Suprapubic skin (tissue), 4 donors: ENCODE measurements at regions not wholly inside any gene's neighbourhood (a gene's known extent, or its start where the extent isn't known, plus 50 kb on each side); places are given as distances from the start of the nearest gene placed in this dataset.

Experiments
- DNase-seq, 2 donors: peaks; one replicate each; pipeline ENCODE4 v3.0.0-alpha.2; 2019; ENCODE audit warnings: low spot score in 2 of 2
- H3K27ac ChIP-seq: fragments of 200-600 bp; sonication (generic); one replicate; pipeline ENCODE4 v1.5.1; 2019
- H3K27me3 ChIP-seq: fragments of 200-600 bp; sonication (generic); one replicate; pipeline ENCODE4 v1.5.1; 2019
- H3K36me3 ChIP-seq: fragments of 200-600 bp; sonication (generic); one replicate; pipeline ENCODE4 v1.5.1; 2019
- H3K4me1 ChIP-seq: fragments of 200-600 bp; sonication (generic); one replicate; pipeline ENCODE4 v1.5.1; 2019
- H3K4me3 ChIP-seq: fragments of 200-600 bp; sonication (generic); one replicate; pipeline ENCODE4 v1.5.1; 2019; ENCODE audit warnings: mild to moderate bottlenecking
- H3K9me3 ChIP-seq: fragments of 200-600 bp; sonication (generic); one replicate; pipeline ENCODE4 v1.5.1; 2019
- CTCF ChIP-seq, 2 donors: fragments of 200-600 bp in 1 of 2; fragments of 450-650 bp in 1 of 2; sonication (generic) in 1 of 2; IDR thresholded peaks; one replicate each; pipeline ENCODE4 v1.5.1; 2016 to 2019; ENCODE audit warnings: antibody characterized with exemption in 2 of 2, mild to moderate bottlenecking in 1 of 2, moderate library complexity in 1 of 2
- EP300 ChIP-seq: sonication (generic); formaldehyde crosslinking; IDR thresholded peaks from one replicate; pipeline ENCODE4 v1.6.1; 2017; ENCODE audit warnings: antibody characterized with exemption
- POLR2A ChIP-seq, 2 donors: fragments of 450-650 bp; IDR thresholded peaks; one replicate each; pipeline ENCODE4 v1.6.1; 2017; ENCODE audit warnings: antibody characterized with exemption in 2 of 2, mild to moderate bottlenecking in 2 of 2, moderate library complexity in 2 of 2
- POLR2AphosphoS5 ChIP-seq, 3 donors: sonication (generic); formaldehyde crosslinking; IDR thresholded peaks; one replicate each; pipeline ENCODE4 v1.6.1; 2017; ENCODE audit warnings: antibody characterized with exemption in 3 of 3
- WGBS: methylation state at CpG from one replicate; pipeline ENCODE4 v1.1.5; 2018; 5-methylcytosine and 5-hydroxymethylcytosine counted together

- DNase-seq = no peak
- Histone ChIP-seq H3K4me3 (no peak overlapping the region), H3K36me3 (no peaks in the 10 kb centered on the region), H3K27ac (no peak overlapping the region), H3K4me1 (no peaks in the 10 kb centered on the region), H3K9me3 (no peaks in the 10 kb centered on the region), H3K27me3 (no peaks in the 10 kb centered on the region)
- 55% methylated on average over 4 of the region's 4 CpGs for WGBS
- TF ChIP-seq EP300 (no peak), CTCF (IDR thresholded peaks at IDR 0.05) (no peak), POLR2AphosphoS5 (IDR thresholded peaks at IDR 0.05) (no peak), POLR2A (IDR thresholded peaks at IDR 0.05) (no peak)
Measured at GRCh38 chr1:168867941-168868634, 139.1 kb upstream of the DPT start.

GRCh38 chr1:168871531-168871930 lies 142.5 kb upstream of the DPT start:
- no peak overlapping the region for H3K27ac ChIP-seq
- no peak for DNase-seq
- no peak for TF ChIP-seq POLR2AphosphoS5 (IDR thresholded peaks at IDR 0.05)
- no peak for TF ChIP-seq EP300
- no peak for TF ChIP-seq POLR2A (IDR thresholded peaks at IDR 0.05)
- TF ChIP-seq CTCF (IDR thresholded peaks at IDR 0.05) = no peak
- H3K4me3 ChIP-seq = no peak overlapping the region
- no peaks in the 10 kb centered on the region for H3K27me3 ChIP-seq
- 93% methylated on average over 1 of the region's 1 CpG for WGBS
- no peaks in the 10 kb centered on the region for H3K4me1 ChIP-seq
- no peaks in the 10 kb centered on the region for H3K36me3 ChIP-seq
- no peaks in the 10 kb centered on the region for H3K9me3 ChIP-seq

- H3K9me3 ChIP-seq = no peaks in the 10 kb centered on the region
- H3K4me1 ChIP-seq = peaks cover 10% of the 10 kb centered on the region
- no peak overlapping the region for H3K27ac ChIP-seq
- WGBS = 95% methylated on average over 1 of the region's 1 CpG
- no peak overlapping the region for H3K4me3 ChIP-seq
- DNase-seq = no peak
- H3K36me3 ChIP-seq = no peaks in the 10 kb centered on the region
- no peaks in the 10 kb centered on the region for H3K27me3 ChIP-seq
- TF ChIP-seq POLR2AphosphoS5 (IDR thresholded peaks at IDR 0.05) = no peak
- no peak for TF ChIP-seq POLR2A (IDR thresholded peaks at IDR 0.05)
Measured at GRCh38 chr1:168875831-168876230, 146.8 kb upstream of the DPT start.

GRCh38 chr1:168876830-168877229 lies 147.8 kb upstream of the DPT start:
- H3K4me1 ChIP-seq = peaks cover 10% of the 10 kb centered on the region
- TF ChIP-seq POLR2A (IDR thresholded peaks at IDR 0.05) (no peak), CTCF (IDR thresholded peaks at IDR 0.05) (no peak), POLR2AphosphoS5 (IDR thresholded peaks at IDR 0.05) (no peak), EP300 (no peak)
- no peaks in the 10 kb centered on the region for H3K36me3 ChIP-seq
- H3K27me3 ChIP-seq = no peaks in the 10 kb centered on the region
- no peaks in the 10 kb centered on the region for H3K9me3 ChIP-seq
- no peak for DNase-seq
- 87% methylated on average over 1 of the region's 1 CpG for WGBS
- H3K27ac ChIP-seq = no peak overlapping the region
- no peak overlapping the region for H3K4me3 ChIP-seq

GRCh38 chr1:168879896-168880734 lies 151.1 kb upstream of the DPT start:
- H3K4me3 ChIP-seq = no peak overlapping the region
- no peaks in the 10 kb centered on the region for H3K36me3 ChIP-seq
- no peak for TF ChIP-seq EP300
- no peak for TF ChIP-seq POLR2AphosphoS5 (IDR thresholded peaks at IDR 0.05)
- no peak for TF ChIP-seq POLR2A (IDR thresholded peaks at IDR 0.05)
- TF ChIP-seq CTCF (IDR thresholded peaks at IDR 0.05) = no peak
- H3K27me3 ChIP-seq = no peaks in the 10 kb centered on the region
- DNase-seq = no peak
- H3K27ac ChIP-seq = peak overlapping the region; percentile 10
- peaks cover 10% of the 10 kb centered on the region for H3K4me1 ChIP-seq
- H3K9me3 ChIP-seq = no peaks in the 10 kb centered on the region
- WGBS = 50% methylated on average over 10 of the region's 10 CpGs
